Central memory CD8-positive, alpha-beta T cell (primary cell): ENCODE measurements at regions not wholly inside any gene's neighbourhood (a gene's known extent, or its start where the extent isn't known, plus 50 kb on each side); places are given as distances from the start of the nearest gene placed in this dataset.

Experiments used
- ATAC-seq: fragments of 150-1000 bp; cut with Tn5 transposase; replicated peaks from 2 replicates; pipeline ENCODE4 v1.10.0; 2022; ENCODE audit warnings: mild to moderate bottlenecking, moderate FRiP score, moderate number of reproducible peaks; ENCODE audit not compliant: poor library complexity, severe bottlenecking; ENCODE audit errors: extremely low read depth
- DNase-seq, 2 donors: peaks; one replicate each; pipeline ENCODE4 v3.0.0; 2021; ENCODE audit warnings: low spot score in 2 of 2
- H3K27ac Mint-ChIP-seq: one replicate; pipeline ENCODE4 v1.8.0; 2022; ENCODE audit warnings: low read depth, mild to moderate bottlenecking, moderate library complexity, mixed read lengths
- H3K27me3 Mint-ChIP-seq: one replicate; pipeline ENCODE4 v1.8.0; 2022; ENCODE audit warnings: mixed read lengths
- H3K36me3 Mint-ChIP-seq: one replicate; pipeline ENCODE4 v1.8.0; 2022; ENCODE audit warnings: mild to moderate bottlenecking, moderate library complexity, mixed read lengths; ENCODE audit not compliant: insufficient read depth
- H3K4me1 Mint-ChIP-seq: one replicate; pipeline ENCODE4 v1.8.0; 2022; ENCODE audit warnings: mixed read lengths
- H3K4me3 Mint-ChIP-seq: one replicate; pipeline ENCODE4 v1.8.0; 2022; ENCODE audit warnings: mild to moderate bottlenecking, moderate library complexity, mixed read lengths
- H3K9me3 Mint-ChIP-seq: one replicate; pipeline ENCODE4 v1.8.0; 2022; ENCODE audit warnings: mixed read lengths

GRCh38 chr10:42959833-42960232 is 117.0 kb upstream of the RET start:
- ATAC-seq (no peak), DNase-seq (no peak)
- Mint-ChIP-seq H3K4me1 (no peaks in the 10 kb centered on the region), H3K27ac (no peak overlapping the region), H3K9me3 (no peaks in the 10 kb centered on the region), H3K36me3 (no peaks in the 10 kb centered on the region), H3K27me3 (no peaks in the 10 kb centered on the region), H3K4me3 (no peak overlapping the region)

- no peak overlapping the region for H3K4me3 Mint-ChIP-seq
- ATAC-seq: no peak
- H3K27ac Mint-ChIP-seq: no peak overlapping the region
- peak in 1 of 2 donors; percentile 1 for DNase-seq
- H3K9me3 Mint-ChIP-seq: no peaks in the 10 kb centered on the region
- no peaks in the 10 kb centered on the region for H3K27me3 Mint-ChIP-seq
- H3K4me1 Mint-ChIP-seq: no peaks in the 10 kb centered on the region
- no peaks in the 10 kb centered on the region for H3K36me3 Mint-ChIP-seq
These were observed 116.3 kb upstream of the RET start for GRCh38 chr10:42960491-42960990.

GRCh38 chr10:42960991-42961795 is 115.7 kb upstream of the RET start:
- Mint-ChIP-seq H3K9me3 (no peaks in the 10 kb centered on the region), H3K36me3 (no peaks in the 10 kb centered on the region), H3K27me3 (no peaks in the 10 kb centered on the region), H3K27ac (no peak overlapping the region), H3K4me3 (no peak overlapping the region), H3K4me1 (no peaks in the 10 kb centered on the region)
- DNase-seq (peak in 1 of 2 donors; percentile 3), ATAC-seq (no peak)

GRCh38 chr10:42961796-42962109 is 115.1 kb upstream of the RET start:
- Mint-ChIP-seq H3K36me3 (no peaks in the 10 kb centered on the region), H3K27me3 (no peaks in the 10 kb centered on the region), H3K4me1 (no peaks in the 10 kb centered on the region), H3K27ac (no peak overlapping the region), H3K4me3 (no peak overlapping the region), H3K9me3 (no peaks in the 10 kb centered on the region)
- DNase-seq: no peak
- no peak for ATAC-seq

- Mint-ChIP-seq H3K36me3 (no peaks in the 10 kb centered on the region), H3K4me3 (no peak overlapping the region), H3K4me1 (no peaks in the 10 kb centered on the region), H3K9me3 (no peaks in the 10 kb centered on the region), H3K27ac (no peak overlapping the region), H3K27me3 (no peaks in the 10 kb centered on the region)
- no peak for ATAC-seq
- DNase-seq: peak in 1 of 2 donors; percentile 11
These were observed 114.6 kb upstream of the RET start for GRCh38 chr10:42962110-42962901.

GRCh38 chr10:42962902-42963231 is 114.0 kb upstream of the RET start:
- H3K9me3 Mint-ChIP-seq: no peaks in the 10 kb centered on the region
- H3K4me3 Mint-ChIP-seq: no peak overlapping the region
- H3K27ac Mint-ChIP-seq: no peak overlapping the region
- H3K4me1 Mint-ChIP-seq: no peaks in the 10 kb centered on the region
- ATAC-seq: no peak
- no peaks in the 10 kb centered on the region for H3K27me3 Mint-ChIP-seq
- peak in 1 of 2 donors; percentile 6 for DNase-seq
- no peaks in the 10 kb centered on the region for H3K36me3 Mint-ChIP-seq

GRCh38 chr10:42963312-42963711 is 113.6 kb upstream of the RET start:
- no peaks in the 10 kb centered on the region for H3K27me3 Mint-ChIP-seq
- DNase-seq (no peak), ATAC-seq (no peak)
- no peak overlapping the region for H3K27ac Mint-ChIP-seq
- H3K4me3 Mint-ChIP-seq: no peak overlapping the region
- H3K36me3 Mint-ChIP-seq: no peaks in the 10 kb centered on the region
- H3K9me3 Mint-ChIP-seq: no peaks in the 10 kb centered on the region
- no peaks in the 10 kb centered on the region for H3K4me1 Mint-ChIP-seq

GRCh38 chr10:42969147-42969546 is 107.7 kb upstream of the RET start:
- no peaks in the 10 kb centered on the region for H3K4me1 Mint-ChIP-seq

GRCh38 chr10:42969909-42970308 is 107.0 kb upstream of the RET start:
- peaks cover 3% of the 10 kb centered on the region for H3K36me3 Mint-ChIP-seq
- H3K4me3 Mint-ChIP-seq: no peak overlapping the region
- H3K9me3 Mint-ChIP-seq: no peaks in the 10 kb centered on the region
- no peak overlapping the region for H3K27ac Mint-ChIP-seq
- peaks cover 15% of the 10 kb centered on the region for H3K27me3 Mint-ChIP-seq
- H3K4me1 Mint-ChIP-seq: no peaks in the 10 kb centered on the region
- peak in 1 of 2 donors; percentile 8 for DNase-seq
- ATAC-seq: no peak

More at GRCh38 chr10:42969147-42969546, 107.7 kb upstream of the RET start:
- ATAC-seq (no peak), DNase-seq (no peak)
- peaks cover 3% of the 10 kb centered on the region for H3K36me3 Mint-ChIP-seq
- H3K9me3 Mint-ChIP-seq: no peaks in the 10 kb centered on the region
- no peak overlapping the region for H3K27ac Mint-ChIP-seq
- peaks cover 14% of the 10 kb centered on the region for H3K27me3 Mint-ChIP-seq
- H3K4me3 Mint-ChIP-seq: no peak overlapping the region

- Mint-ChIP-seq H3K4me3 (no peak overlapping the region), H3K27me3 (peaks cover 15% of the 10 kb centered on the region), H3K4me1 (no peaks in the 10 kb centered on the region), H3K27ac (no peak overlapping the region), H3K9me3 (no peaks in the 10 kb centered on the region), H3K36me3 (peaks cover 3% of the 10 kb centered on the region)
- no peak for ATAC-seq
- DNase-seq: peak in 1 of 2 donors; percentile 9
These were observed 106.2 kb upstream of the RET start for GRCh38 chr10:42970451-42971250.

GRCh38 chr10:42971251-42971599 is 105.6 kb upstream of the RET start:
- H3K4me3 Mint-ChIP-seq: no peak overlapping the region
- no peak overlapping the region for H3K27ac Mint-ChIP-seq
- H3K27me3 Mint-ChIP-seq: peaks cover 15% of the 10 kb centered on the region
- ATAC-seq: no peak
- H3K4me1 Mint-ChIP-seq: no peaks in the 10 kb centered on the region
- no peak for DNase-seq
- H3K9me3 Mint-ChIP-seq: no peaks in the 10 kb centered on the region
- peaks cover 3% of the 10 kb centered on the region for H3K36me3 Mint-ChIP-seq

- Mint-ChIP-seq H3K27ac (no peak overlapping the region), H3K27me3 (peaks cover 15% of the 10 kb centered on the region), H3K9me3 (no peaks in the 10 kb centered on the region), H3K4me3 (no peak overlapping the region), H3K36me3 (peaks cover 3% of the 10 kb centered on the region), H3K4me1 (no peaks in the 10 kb centered on the region)
- no peak for ATAC-seq
- no peak for DNase-seq
These were observed 103.9 kb upstream of the RET start for GRCh38 chr10:42972946-42973345.
